HG03103 (cell line): ENCODE measurements at regions not wholly inside any gene's neighbourhood (a gene's known extent, or its start where the extent isn't known, plus 50 kb on each side); places are given as distances from the start of the nearest gene placed in this dataset.

Experiments
- ATAC-seq: cut with Tn5 transposase; IDR thresholded peaks from one replicate; pipeline ENCODE4 v1.9.1; 2021; ENCODE audit warnings: low read depth; ENCODE audit not compliant: unreplicated experiment

DNA sequence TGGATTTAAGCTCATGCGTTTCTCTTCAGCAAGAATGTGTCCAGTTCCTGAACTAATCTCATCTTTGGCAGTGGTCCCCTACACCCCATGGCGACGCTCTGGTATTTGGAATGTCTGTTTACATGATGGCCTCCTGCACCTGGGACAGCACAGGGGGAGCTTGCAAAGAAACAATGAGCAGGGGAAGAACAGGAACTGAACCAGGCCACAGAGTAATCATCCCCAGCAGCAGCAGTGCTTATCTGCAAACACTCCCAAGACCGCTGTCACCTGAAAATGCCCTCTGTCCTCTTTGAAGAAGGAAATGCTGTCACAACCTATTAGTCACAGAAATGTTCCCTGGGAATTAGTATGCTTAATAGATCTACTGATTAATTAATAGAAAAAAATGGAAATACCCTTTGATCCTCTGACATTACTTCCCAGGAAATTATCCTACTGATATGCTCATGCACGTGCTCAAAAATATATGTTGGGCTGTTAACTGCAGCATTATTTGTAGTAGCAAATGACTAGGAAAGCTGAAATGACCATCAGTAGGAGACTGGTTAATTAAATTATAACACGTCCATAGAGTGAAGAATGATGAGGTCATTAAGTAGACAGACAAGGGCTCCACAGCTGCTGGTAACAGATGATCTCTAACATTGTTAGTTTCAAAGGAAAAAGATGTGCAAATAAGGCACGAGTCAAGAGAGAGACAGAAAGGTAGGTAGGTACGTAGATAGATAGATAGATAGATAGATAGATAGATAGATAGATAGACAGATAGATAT, 279.3 kb upstream of the FLRT2 start:
- no peak for ATAC-seq

GRCh38 chr14:85252011-85252410, 277.9 kb upstream of the FLRT2 start:
- ATAC-seq: no peak

GRCh38 chr14:85254711-85255110, 275.2 kb upstream of the FLRT2 start:
- ATAC-seq: no peak

- no peak for ATAC-seq
Measured at GRCh38 chr14:85257287-85257686, 272.7 kb upstream of the FLRT2 start.

- no peak for ATAC-seq
Measured at GRCh38 chr14:85263916-85264675, 265.8 kb upstream of the FLRT2 start.

DNA sequence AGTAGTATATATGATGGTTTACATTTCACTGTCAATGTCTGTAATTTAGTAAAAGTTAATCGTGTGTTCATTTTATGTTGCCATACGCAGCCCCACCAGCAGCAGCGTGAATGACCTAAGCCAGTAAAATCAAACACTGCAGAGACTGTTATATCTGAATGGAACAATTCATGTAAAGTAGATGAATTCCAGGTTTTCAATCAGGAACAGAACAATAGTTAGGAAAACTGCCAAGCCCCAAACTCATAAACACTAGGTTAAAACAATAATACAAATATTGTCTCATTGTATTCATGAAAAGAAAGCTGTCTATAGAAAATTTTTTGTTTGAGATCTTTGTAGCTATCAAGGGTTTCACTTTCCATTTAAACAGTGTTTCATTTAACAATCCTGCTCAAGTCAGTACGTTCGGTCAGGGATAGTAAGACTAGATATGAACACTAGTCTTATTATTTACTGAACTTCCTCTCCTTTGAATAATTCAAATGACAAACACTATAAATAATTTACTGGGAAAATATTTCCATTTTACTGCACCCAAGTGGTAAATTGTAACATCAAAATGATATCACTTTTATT, 256.8 kb upstream of the FLRT2 start:
- no peak for ATAC-seq

GRCh38 chr14:85273952-85274351, 256.0 kb upstream of the FLRT2 start:
- ATAC-seq: no peak

DNA sequence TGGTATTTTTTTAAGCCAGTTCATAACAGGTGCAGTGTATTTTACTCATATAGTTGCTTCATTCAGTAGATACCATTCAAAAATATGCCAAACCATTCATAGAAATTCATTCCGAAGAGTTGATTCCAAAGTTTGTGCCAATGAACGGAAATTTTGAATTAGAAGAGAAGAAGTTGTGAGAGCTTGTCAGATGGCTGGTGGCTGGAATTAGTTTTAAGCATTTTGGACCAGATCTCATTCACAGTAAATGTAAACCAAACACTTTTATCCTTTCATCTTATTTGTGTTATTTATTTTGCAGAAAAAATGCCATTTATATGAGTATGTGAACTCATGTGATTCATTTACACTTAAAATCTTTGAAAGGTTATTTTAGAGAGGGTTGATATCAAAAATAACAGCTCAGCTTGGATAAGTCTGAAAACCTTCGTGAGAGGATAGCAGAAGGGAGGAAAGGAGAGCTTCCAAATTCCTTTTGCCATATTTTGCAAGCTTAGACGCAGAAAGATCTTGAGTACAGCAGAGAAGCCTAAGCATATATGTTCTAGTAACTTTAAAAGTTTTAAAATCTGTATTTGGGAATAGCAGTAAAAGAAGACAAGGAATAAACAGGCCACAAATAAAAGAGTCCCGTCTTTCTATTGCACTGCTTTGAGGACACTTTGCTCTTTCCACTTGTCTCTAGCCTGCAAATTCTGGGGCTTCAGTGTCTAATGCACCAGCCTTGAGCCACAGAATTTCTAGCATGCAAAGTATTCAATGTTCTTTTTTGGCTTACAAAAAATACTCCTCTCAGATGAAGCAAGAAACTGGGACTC, 253.6 kb upstream of the FLRT2 start:
- ATAC-seq: no peak

DNA sequence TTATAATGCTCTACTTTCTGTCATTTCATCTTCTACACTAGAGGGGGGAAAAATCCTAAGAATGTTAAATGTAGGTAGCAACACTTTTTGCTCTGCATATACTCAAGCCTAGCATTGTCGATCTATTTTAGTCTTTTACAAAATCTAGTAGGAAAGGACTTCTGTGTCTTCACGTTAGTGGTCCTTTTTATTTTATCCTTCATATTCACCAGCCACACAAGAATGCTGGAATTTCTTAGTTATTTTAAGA, 253.0 kb upstream of the FLRT2 start:
- no peak for ATAC-seq

GRCh38 chr14:85279407-85279806, 250.5 kb upstream of the FLRT2 start:
- ATAC-seq: no peak

GRCh38 chr14:85280074-85280473, 249.9 kb upstream of the FLRT2 start:
- ATAC-seq: no peak

DNA sequence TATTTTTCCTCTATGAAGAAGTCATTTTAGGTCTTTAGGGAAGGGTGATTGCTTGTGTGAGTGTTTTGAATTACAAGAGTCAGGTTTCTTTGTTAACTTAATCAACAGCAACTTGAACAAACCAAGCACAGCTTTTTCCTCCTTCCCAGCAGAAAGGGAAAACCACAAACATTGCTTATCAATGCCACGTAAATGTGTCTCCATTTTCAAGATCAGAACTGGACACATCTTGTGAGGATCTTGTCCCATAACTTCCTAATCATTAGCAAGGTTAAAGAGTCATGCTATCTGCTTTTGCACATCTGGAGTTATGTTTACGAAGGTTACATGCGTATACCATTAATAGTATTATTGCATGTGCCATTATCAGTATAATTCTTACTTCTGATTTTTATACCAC, 248.0 kb upstream of the FLRT2 start:
- ATAC-seq: no peak

GRCh38 chr14:85288041-85288440, 241.9 kb upstream of the FLRT2 start:
- ATAC-seq: no peak

- no peak for ATAC-seq
Measured at GRCh38 chr14:85291731-85292130, 238.2 kb upstream of the FLRT2 start.

DNA sequence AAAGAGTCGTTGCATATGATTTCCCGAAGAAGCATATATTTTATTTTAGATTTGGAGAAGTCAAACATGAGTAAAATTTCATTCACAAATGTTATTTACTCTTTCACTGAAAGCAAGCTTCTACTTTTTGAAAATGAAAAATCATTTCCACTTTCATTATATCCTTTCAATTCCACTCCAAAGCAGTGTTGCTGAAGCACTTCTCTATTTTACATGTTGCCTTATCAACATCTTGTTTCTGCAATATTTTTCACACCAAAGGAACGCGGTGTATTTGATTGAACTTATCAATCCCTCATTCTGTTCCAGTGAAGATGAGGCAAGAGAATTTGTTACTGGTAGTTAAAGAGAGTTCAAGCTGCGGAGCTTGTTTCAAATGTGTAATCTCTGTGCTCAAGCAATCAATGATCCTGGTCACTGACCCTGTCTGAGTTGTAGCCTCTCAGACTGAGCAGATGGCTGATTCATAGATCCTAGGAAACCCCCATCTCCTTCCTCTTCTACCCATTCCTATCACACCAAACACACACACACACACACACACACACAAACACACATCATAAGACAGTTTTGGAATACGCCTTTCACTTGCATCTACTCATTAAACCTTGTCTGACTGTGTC, 236.2 kb upstream of the FLRT2 start:
- ATAC-seq: no peak

DNA sequence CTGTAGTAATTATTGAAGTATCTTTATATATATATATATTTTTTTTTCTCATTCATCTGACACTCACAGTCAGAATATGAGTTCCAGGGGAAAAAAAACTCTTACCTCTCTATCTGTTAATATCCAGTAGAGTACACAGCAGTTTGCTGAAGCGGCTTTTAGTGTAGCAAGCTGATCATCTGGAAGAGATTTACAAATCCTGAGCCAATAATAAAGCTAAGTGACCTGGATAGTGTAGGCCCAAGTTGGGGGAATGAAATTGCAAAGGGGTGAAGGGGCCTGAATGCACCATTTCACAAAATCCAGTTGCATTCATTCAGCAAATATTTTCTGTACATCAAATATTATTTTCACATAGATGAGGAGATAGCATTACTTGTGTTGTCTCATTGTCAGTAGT, 234.6 kb upstream of the FLRT2 start:
- no peak for ATAC-seq

DNA sequence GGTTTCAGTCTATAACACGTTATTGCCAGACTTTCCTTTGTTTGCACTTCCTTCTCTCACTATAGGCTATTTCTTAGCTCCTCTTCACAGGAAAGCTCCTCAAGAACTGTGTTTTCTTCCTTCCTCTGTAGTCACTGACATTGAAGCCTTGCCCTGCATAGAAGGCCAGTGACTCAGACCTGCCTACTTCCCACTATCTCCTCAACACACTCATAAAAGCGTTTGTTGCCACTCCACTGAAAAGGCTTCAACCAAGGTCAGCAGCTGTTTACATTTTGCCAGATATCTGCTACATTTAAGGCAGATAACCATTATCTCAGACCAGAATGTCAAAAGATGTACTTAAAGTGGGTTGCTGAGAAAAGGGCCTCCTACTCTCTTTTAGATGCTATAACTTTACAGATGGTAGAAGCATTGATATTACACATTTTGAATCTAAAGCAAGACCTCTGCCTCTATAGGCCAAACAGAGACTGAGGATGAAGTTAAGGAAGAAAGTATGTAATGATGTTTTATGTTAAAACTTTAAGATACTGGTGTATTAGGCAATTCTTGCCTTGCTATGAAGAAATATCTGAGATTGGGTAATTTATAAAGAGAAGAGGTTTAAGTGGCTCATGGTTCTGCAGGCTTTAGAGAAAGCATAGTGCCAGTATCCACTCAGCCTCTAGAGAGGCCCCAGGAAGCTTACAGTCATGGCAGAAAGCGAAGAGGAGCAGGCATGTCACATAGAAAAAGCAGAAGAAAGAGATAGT, 233.3 kb upstream of the FLRT2 start:
- no peak for ATAC-seq

DNA sequence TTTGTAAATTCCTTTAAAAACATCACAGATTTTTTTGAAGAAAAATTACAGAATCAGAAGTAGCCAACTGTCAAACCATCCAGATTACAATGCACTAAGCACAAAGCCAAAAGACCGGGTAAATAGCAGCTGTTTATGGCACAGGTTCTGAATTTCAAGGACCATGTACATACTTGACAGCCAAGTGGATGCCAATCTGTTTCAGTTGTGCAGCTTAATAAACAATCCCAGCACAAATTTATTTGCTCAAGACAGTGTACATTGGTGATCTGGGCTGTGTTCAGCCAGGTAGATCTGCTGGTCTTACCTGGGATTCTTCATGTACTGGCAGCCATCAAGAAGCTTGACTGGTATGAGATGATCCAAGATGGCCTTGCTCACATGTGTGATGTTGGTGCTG, 229.8 kb upstream of the FLRT2 start:
- ATAC-seq: no peak

DNA sequence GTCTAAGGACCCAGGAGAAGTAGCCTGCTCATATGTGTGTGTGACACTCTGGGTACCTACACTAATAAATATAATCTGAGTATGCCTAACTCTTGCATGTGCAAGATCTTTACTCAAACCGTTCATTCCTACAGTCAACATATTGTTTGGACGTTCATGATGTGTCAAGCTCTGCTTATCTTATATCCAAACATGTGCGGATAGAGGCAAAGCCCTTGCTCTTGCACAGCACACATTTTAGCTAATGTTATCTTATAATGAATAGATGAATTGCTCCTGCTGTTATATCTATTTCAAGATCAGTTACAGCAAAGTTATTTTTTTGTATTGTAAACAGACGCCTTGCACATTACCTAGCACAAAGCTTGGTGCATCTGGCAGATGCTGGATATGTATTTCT, 228.4 kb upstream of the FLRT2 start:
- no peak for ATAC-seq

GRCh38 chr14:85306024-85306423, 223.9 kb upstream of the FLRT2 start:
- no peak for ATAC-seq
